GM21717 (cell line): ENCODE measurements at regions not wholly inside any gene's neighbourhood (a gene's known extent, or its start where the extent isn't known, plus 50 kb on each side); places are given as distances from the start of the nearest gene placed in this dataset.

Experiments
- ATAC-seq: cut with Tn5 transposase; IDR thresholded peaks from one replicate; pipeline ENCODE4 v1.9.1; 2021; ENCODE audit warnings: mild to moderate bottlenecking, moderate library complexity; ENCODE audit not compliant: unreplicated experiment

- no peak for ATAC-seq
Measured at GRCh38 chr18:30929718-30930117, 112.8 kb downstream of the DSC3 start.

GRCh38 chr18:30929065-30929464, 113.5 kb downstream of the DSC3 start:
- no peak for ATAC-seq

- no peak for ATAC-seq
Measured at GRCh38 chr18:30927517-30928075, 114.9 kb downstream of the DSC3 start.

- no peak for ATAC-seq
Measured at GRCh38 chr18:30927042-30927441, 115.5 kb downstream of the DSC3 start.

GRCh38 chr18:30925795-30926194, 116.7 kb downstream of the DSC3 start:
- no peak for ATAC-seq

- ATAC-seq = no peak
Measured at GRCh38 chr18:30920757-30921156, 121.8 kb downstream of the DSC3 start.

GRCh38 chr18:30920351-30920750, 122.2 kb downstream of the DSC3 start:
- ATAC-seq = no peak

GRCh38 chr18:30917651-30918050, 124.9 kb downstream of the DSC3 start:
- no peak for ATAC-seq

- ATAC-seq = no peak
Measured at GRCh38 chr18:30915336-30915988, 127.1 kb downstream of the DSC3 start.

GRCh38 chr18:30908381-30908780, 134.2 kb downstream of the DSC3 start:
- no peak for ATAC-seq

GRCh38 chr18:30903566-30903965, 139.0 kb downstream of the DSC3 start:
- no peak for ATAC-seq

- ATAC-seq = no peak
Measured at GRCh38 chr18:30889519-30890301, 152.8 kb downstream of the DSC3 start.

- ATAC-seq = no peak
Measured at GRCh38 chr18:30888344-30888743, 154.2 kb downstream of the DSC3 start.

GRCh38 chr18:30886998-30887397, 155.5 kb downstream of the DSC3 start:
- ATAC-seq = no peak

GRCh38 chr18:30870466-30870865, 172.1 kb downstream of the DSC3 start:
- no peak for ATAC-seq

GRCh38 chr18:30862900-30863299, 179.6 kb downstream of the DSC3 start:
- no peak for ATAC-seq

GRCh38 chr18:30860741-30861140, 181.8 kb downstream of the DSC3 start:
- no peak for ATAC-seq

GRCh38 chr18:30859036-30859435, 183.5 kb downstream of the DSC3 start:
- no peak for ATAC-seq

- no peak for ATAC-seq
Measured at GRCh38 chr18:30858560-30858959, 184.0 kb downstream of the DSC3 start.

GRCh38 chr18:30855762-30856161, 186.8 kb downstream of the DSC3 start:
- no peak for ATAC-seq

- no peak for ATAC-seq
Measured at GRCh38 chr18:30852980-30853379, 189.6 kb downstream of the DSC3 start.

- no peak for ATAC-seq
Measured at GRCh38 chr18:30852541-30852940, 190.0 kb downstream of the DSC3 start.
